Omental fat pad (tissue), 3 donors: ENCODE measurements at regions not wholly inside any gene's neighbourhood (a gene's known extent, or its start where the extent isn't known, plus 50 kb on each side); places are given as distances from the start of the nearest gene placed in this dataset.

Experiments
- ATAC-seq: fragments of 150-250 bp; one replicate; pipeline ENCODE4 v1.9.1; 2016; ENCODE audit warnings: mild to moderate bottlenecking, moderate library complexity; ENCODE audit not compliant: low FRiP score
- DNase-seq: peaks from one replicate; pipeline ENCODE4 v3.0.0-alpha.2; 2019; ENCODE audit warnings: low spot score
- CTCF ChIP-seq, 3 donors: fragments of 450-650 bp; IDR thresholded peaks; one replicate each; pipeline ENCODE4 v1.5.1; 2016 to 2017; ENCODE audit warnings: antibody characterized with exemption in 3 of 3, mild to moderate bottlenecking in 3 of 3, moderate library complexity in 2 of 3

- TF ChIP-seq CTCF (IDR thresholded peaks at IDR 0.05) = no peak
- no peak for ATAC-seq
Measured at GRCh38 chr4:178535939-178536579, 1093.8 kb upstream of the AGA start.

GRCh38 chr4:178553201-178553600, 1111.0 kb upstream of the AGA start:
- ATAC-seq = no peak
- TF ChIP-seq CTCF (IDR thresholded peaks at IDR 0.05) = no peak

More at GRCh38 chr4:178535939-178536579, 1093.8 kb upstream of the AGA start:
- DNase-seq = no peak

GRCh38 chr4:178554352-178554751, 1112.1 kb upstream of the AGA start:
- no peak for ATAC-seq
- no peak for TF ChIP-seq CTCF (IDR thresholded peaks at IDR 0.05)

More at GRCh38 chr4:178553201-178553600, 1111.0 kb upstream of the AGA start:
- no peak for DNase-seq

GRCh38 chr4:178556796-178557195, 1114.6 kb upstream of the AGA start:
- no peak for DNase-seq
- no peak for ATAC-seq
- TF ChIP-seq CTCF (IDR thresholded peaks at IDR 0.05) = no peak

More at GRCh38 chr4:178554352-178554751, 1112.1 kb upstream of the AGA start:
- no peak for DNase-seq

GRCh38 chr4:178577933-178578332, 1135.7 kb upstream of the AGA start:
- DNase-seq (no peak), ATAC-seq (no peak)
- no peak for TF ChIP-seq CTCF (IDR thresholded peaks at IDR 0.05)

- ATAC-seq (no peak), DNase-seq (no peak)
- no peak for TF ChIP-seq CTCF (IDR thresholded peaks at IDR 0.05)
Measured at GRCh38 chr4:178595500-178596138, 1153.4 kb upstream of the AGA start.

GRCh38 chr4:178598672-178599071, 1156.4 kb upstream of the AGA start:
- DNase-seq (no peak), ATAC-seq (no peak)

More at GRCh38 chr4:178598672-178599071, 1156.4 kb upstream of the AGA start:
- TF ChIP-seq CTCF (IDR thresholded peaks at IDR 0.05) = no peak
